ENCODE measurements at regions not wholly inside any gene's neighbourhood (a gene's known extent, or its start where the extent isn't known, plus 50 kb on each side); places are given as distances from the start of the nearest gene placed in this dataset.

- ATAC-seq (replicated peaks in 1 of 2) = peak; percentile 86 to 96
- Mint-ChIP-seq H3K4me1 (ENCODE audit: low read depth) (peaks cover 13% of the 10 kb centered on the region), H3K27ac (peak overlapping the region; percentile 74), H3K36me3 (ENCODE audit: insufficient read depth in 2 of 2) (no peaks in the 10 kb centered on the region), H3K27me3 (ENCODE audit: low read depth) (no peaks in the 10 kb centered on the region), H3K4me3 (peak overlapping the region in 1 of 2 donors; percentile 76), H3K9me3 (no peaks in the 10 kb centered on the region)
- peak; percentile 1 to 16 for DNase-seq
Observed at GRCh38 chr2:155377931-155378444, 679.5 kb downstream of the KCNJ3 start.

- no peaks in the 10 kb centered on the region for H3K36me3 Mint-ChIP-seq (ENCODE audit: insufficient read depth in 2 of 2)
- H3K4me3 Mint-ChIP-seq = peak overlapping the region in 1 of 2 donors; percentile 76
- no peaks in the 10 kb centered on the region for H3K9me3 Mint-ChIP-seq
- H3K27me3 Mint-ChIP-seq (ENCODE audit: low read depth) = no peaks in the 10 kb centered on the region
- peaks cover 13% of the 10 kb centered on the region for H3K4me1 Mint-ChIP-seq (ENCODE audit: low read depth)
- DNase-seq (no peak), ATAC-seq (replicated peaks in 1 of 2) (no peak)
- peak overlapping the region; percentile 74 for H3K27ac Mint-ChIP-seq
Observed at GRCh38 chr2:155377266-155377680, 678.8 kb downstream of the KCNJ3 start.

- DNase-seq (no peak), ATAC-seq (replicated peaks in 1 of 2) (no peak)
- Mint-ChIP-seq H3K9me3 (no peaks in the 10 kb centered on the region), H3K4me3 (no peak overlapping the region), H3K27ac (no peak overlapping the region), H3K36me3 (ENCODE audit: insufficient read depth in 2 of 2) (no peaks in the 10 kb centered on the region), H3K4me1 (ENCODE audit: low read depth) (peaks cover 6% of the 10 kb centered on the region), H3K27me3 (ENCODE audit: low read depth) (no peaks in the 10 kb centered on the region)
Observed at GRCh38 chr2:155372969-155373368, 674.5 kb downstream of the KCNJ3 start.

- no peak overlapping the region for H3K4me3 Mint-ChIP-seq
- H3K4me1 Mint-ChIP-seq (ENCODE audit: low read depth) = no peaks in the 10 kb centered on the region
- DNase-seq = no peak
- H3K27me3 Mint-ChIP-seq (ENCODE audit: low read depth) = no peaks in the 10 kb centered on the region
- H3K9me3 Mint-ChIP-seq = no peaks in the 10 kb centered on the region
- no peak overlapping the region for H3K27ac Mint-ChIP-seq
- ATAC-seq (replicated peaks in 1 of 2) = no peak
- no peaks in the 10 kb centered on the region for H3K36me3 Mint-ChIP-seq (ENCODE audit: insufficient read depth in 2 of 2)
Observed at GRCh38 chr2:155368934-155369333, 670.4 kb downstream of the KCNJ3 start.

GRCh38 chr2:155364766-155365165, 666.3 kb downstream of the KCNJ3 start:
- H3K36me3 Mint-ChIP-seq (ENCODE audit: insufficient read depth in 2 of 2) = no peaks in the 10 kb centered on the region
- DNase-seq = no peak
- ATAC-seq (replicated peaks in 1 of 2) = no peak
- H3K27ac Mint-ChIP-seq = no peak overlapping the region
- H3K4me3 Mint-ChIP-seq = no peak overlapping the region
- H3K4me1 Mint-ChIP-seq (ENCODE audit: low read depth) = no peaks in the 10 kb centered on the region
- H3K27me3 Mint-ChIP-seq (ENCODE audit: low read depth) = no peaks in the 10 kb centered on the region
- H3K9me3 Mint-ChIP-seq = no peaks in the 10 kb centered on the region

GRCh38 chr2:155363349-155363888, 664.9 kb downstream of the KCNJ3 start:
- Mint-ChIP-seq H3K27me3 (ENCODE audit: low read depth) (no peaks in the 10 kb centered on the region), H3K27ac (no peak overlapping the region), H3K36me3 (ENCODE audit: insufficient read depth in 2 of 2) (no peaks in the 10 kb centered on the region), H3K4me3 (no peak overlapping the region), H3K9me3 (no peaks in the 10 kb centered on the region), H3K4me1 (ENCODE audit: low read depth) (no peaks in the 10 kb centered on the region)
- no peak for ATAC-seq (replicated peaks in 1 of 2)
- no peak for DNase-seq

- no peaks in the 10 kb centered on the region for H3K4me1 Mint-ChIP-seq (ENCODE audit: low read depth)
- DNase-seq (no peak), ATAC-seq (replicated peaks in 1 of 2) (no peak)
- H3K36me3 Mint-ChIP-seq (ENCODE audit: insufficient read depth in 2 of 2) = no peaks in the 10 kb centered on the region
- peaks cover 3 to 4% of the 10 kb centered on the region in 2 donors for H3K9me3 Mint-ChIP-seq
- H3K27ac Mint-ChIP-seq = no peak overlapping the region
- H3K4me3 Mint-ChIP-seq = no peak overlapping the region
- H3K27me3 Mint-ChIP-seq (ENCODE audit: low read depth) = no peaks in the 10 kb centered on the region
Observed at GRCh38 chr2:155357172-155357571, 658.7 kb downstream of the KCNJ3 start.

GRCh38 chr2:155356250-155356649, 657.8 kb downstream of the KCNJ3 start:
- ATAC-seq (replicated peaks in 1 of 2) (no peak), DNase-seq (no peak)
- H3K4me3 Mint-ChIP-seq = no peak overlapping the region
- H3K9me3 Mint-ChIP-seq = peaks cover 3 to 4% of the 10 kb centered on the region in 2 donors
- H3K4me1 Mint-ChIP-seq (ENCODE audit: low read depth) = no peaks in the 10 kb centered on the region
- H3K27me3 Mint-ChIP-seq (ENCODE audit: low read depth) = no peaks in the 10 kb centered on the region
- no peaks in the 10 kb centered on the region for H3K36me3 Mint-ChIP-seq (ENCODE audit: insufficient read depth in 2 of 2)
- no peak overlapping the region for H3K27ac Mint-ChIP-seq

- Mint-ChIP-seq H3K27me3 (ENCODE audit: low read depth) (no peaks in the 10 kb centered on the region), H3K27ac (no peak overlapping the region), H3K9me3 (no peaks in the 10 kb centered on the region), H3K36me3 (ENCODE audit: insufficient read depth in 2 of 2) (no peaks in the 10 kb centered on the region), H3K4me3 (no peak overlapping the region), H3K4me1 (ENCODE audit: low read depth) (no peaks in the 10 kb centered on the region)
- ATAC-seq (replicated peaks in 1 of 2) = no peak
- no peak for DNase-seq
Observed at GRCh38 chr2:155350783-155351580, 652.5 kb downstream of the KCNJ3 start.

GRCh38 chr2:155332016-155332415, 633.5 kb downstream of the KCNJ3 start:
- DNase-seq (no peak), ATAC-seq (replicated peaks in 1 of 2) (no peak)
- Mint-ChIP-seq H3K9me3 (no peaks in the 10 kb centered on the region), H3K4me3 (no peak overlapping the region), H3K27me3 (ENCODE audit: low read depth) (no peaks in the 10 kb centered on the region), H3K27ac (no peak overlapping the region), H3K4me1 (ENCODE audit: low read depth) (no peaks in the 10 kb centered on the region), H3K36me3 (ENCODE audit: insufficient read depth in 2 of 2) (no peaks in the 10 kb centered on the region)

- no peak overlapping the region for H3K4me3 Mint-ChIP-seq
- H3K4me1 Mint-ChIP-seq (ENCODE audit: low read depth) = no peaks in the 10 kb centered on the region
- no peaks in the 10 kb centered on the region for H3K36me3 Mint-ChIP-seq (ENCODE audit: insufficient read depth in 2 of 2)
- peaks cover 0 to 1% of the 10 kb centered on the region in 2 donors for H3K9me3 Mint-ChIP-seq
- H3K27ac Mint-ChIP-seq = no peak overlapping the region
- H3K27me3 Mint-ChIP-seq (ENCODE audit: low read depth) = no peaks in the 10 kb centered on the region
- ATAC-seq (replicated peaks in 1 of 2) = no peak
- no peak for DNase-seq
Observed at GRCh38 chr2:155320236-155320635, 621.7 kb downstream of the KCNJ3 start.

GRCh38 chr2:155318710-155319109, 620.2 kb downstream of the KCNJ3 start:
- DNase-seq (no peak), ATAC-seq (replicated peaks in 1 of 2) (no peak)
- Mint-ChIP-seq H3K9me3 (peaks cover 0 to 1% of the 10 kb centered on the region in 2 donors), H3K27ac (no peak overlapping the region), H3K36me3 (ENCODE audit: insufficient read depth in 2 of 2) (no peaks in the 10 kb centered on the region), H3K27me3 (ENCODE audit: low read depth) (no peaks in the 10 kb centered on the region), H3K4me1 (ENCODE audit: low read depth) (no peaks in the 10 kb centered on the region), H3K4me3 (no peak overlapping the region)

- no peak for ATAC-seq (replicated peaks in 1 of 2)
- Mint-ChIP-seq H3K27ac (no peak overlapping the region), H3K9me3 (peaks cover 0 to 1% of the 10 kb centered on the region in 2 donors), H3K4me3 (no peak overlapping the region), H3K4me1 (ENCODE audit: low read depth) (no peaks in the 10 kb centered on the region), H3K36me3 (ENCODE audit: insufficient read depth in 2 of 2) (no peaks in the 10 kb centered on the region), H3K27me3 (ENCODE audit: low read depth) (no peaks in the 10 kb centered on the region)
- no peak for DNase-seq
Observed at GRCh38 chr2:155315768-155316167, 617.3 kb downstream of the KCNJ3 start.

Measured in activated T-cell treated with anti-CD3 and anti-CD28 coated beads, Interleukin-2, amount 50 U/mL, for 72 hours (primary cell).